Ovary (tissue), 3 donors: ENCODE measurements at regions not wholly inside any gene's neighbourhood (a gene's known extent, or its start where the extent isn't known, plus 50 kb on each side); places are given as distances from the start of the nearest gene placed in this dataset.

Experiments used
- POLR2A ChIP-seq: fragments of 450-650 bp; IDR thresholded peaks from one replicate; pipeline ENCODE4 v1.6.1; 2017; ENCODE audit warnings: antibody characterized with exemption, mild to moderate bottlenecking, moderate library complexity
- TF ChIP-seq, protein P1 (sequence below), 3 donors: fragments of 450-650 bp in 2 of 3; fragments of 200-600 bp in 1 of 3; IDR thresholded peaks; one replicate each; pipeline versions ENCODE4 v1.5.1 to v1.8.0; 2016 to 2022; ENCODE audit warnings: antibody characterized with exemption in 3 of 3, mild to moderate bottlenecking in 1 of 3
- donor health status: DM: no; HTN: no; CAD: no.

DNA sequence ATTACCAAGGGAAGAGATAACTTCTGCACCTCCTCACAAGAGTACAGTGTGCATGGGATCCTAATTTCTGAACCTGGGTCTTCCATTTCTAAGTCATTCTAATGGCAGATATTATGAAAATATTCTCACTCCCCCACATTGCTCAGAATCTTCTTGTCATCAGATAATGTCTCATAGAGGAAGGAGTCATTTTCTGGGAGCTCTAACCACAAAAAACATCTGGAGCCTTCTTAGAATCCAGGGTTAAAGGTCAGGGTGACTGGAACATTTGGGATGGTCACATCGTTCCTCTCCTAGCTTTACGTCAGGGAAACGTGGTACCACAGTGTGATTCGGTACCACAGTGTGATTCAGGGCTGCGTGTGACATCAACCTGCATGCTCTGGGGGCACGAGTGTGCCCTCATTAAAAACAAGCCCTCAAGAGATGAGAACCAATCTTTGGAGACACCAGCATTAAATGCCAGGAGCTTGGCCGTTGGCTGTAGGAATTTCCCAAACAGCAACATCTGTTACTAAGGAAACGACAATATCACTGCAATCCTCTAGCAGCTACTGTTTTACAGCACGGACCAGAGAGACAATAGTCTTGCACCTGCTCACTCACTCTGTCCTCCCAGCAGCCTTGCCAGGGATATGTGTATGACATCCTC lies 179.1 kb downstream of the PSMG1 start:
- TF ChIP-seq, protein P1, sequence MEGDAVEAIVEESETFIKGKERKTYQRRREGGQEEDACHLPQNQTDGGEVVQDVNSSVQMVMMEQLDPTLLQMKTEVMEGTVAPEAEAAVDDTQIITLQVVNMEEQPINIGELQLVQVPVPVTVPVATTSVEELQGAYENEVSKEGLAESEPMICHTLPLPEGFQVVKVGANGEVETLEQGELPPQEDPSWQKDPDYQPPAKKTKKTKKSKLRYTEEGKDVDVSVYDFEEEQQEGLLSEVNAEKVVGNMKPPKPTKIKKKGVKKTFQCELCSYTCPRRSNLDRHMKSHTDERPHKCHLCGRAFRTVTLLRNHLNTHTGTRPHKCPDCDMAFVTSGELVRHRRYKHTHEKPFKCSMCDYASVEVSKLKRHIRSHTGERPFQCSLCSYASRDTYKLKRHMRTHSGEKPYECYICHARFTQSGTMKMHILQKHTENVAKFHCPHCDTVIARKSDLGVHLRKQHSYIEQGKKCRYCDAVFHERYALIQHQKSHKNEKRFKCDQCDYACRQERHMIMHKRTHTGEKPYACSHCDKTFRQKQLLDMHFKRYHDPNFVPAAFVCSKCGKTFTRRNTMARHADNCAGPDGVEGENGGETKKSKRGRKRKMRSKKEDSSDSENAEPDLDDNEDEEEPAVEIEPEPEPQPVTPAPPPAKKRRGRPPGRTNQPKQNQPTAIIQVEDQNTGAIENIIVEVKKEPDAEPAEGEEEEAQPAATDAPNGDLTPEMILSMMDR (IDR thresholded peaks at IDR 0.05): no peak
- no peak for TF ChIP-seq POLR2A
